Activated CD8-positive, alpha-beta memory T cell treated with anti-CD3 and anti-CD28 coated beads for 36 hours (primary cell): ENCODE measurements at regions not wholly inside any gene's neighbourhood (a gene's known extent, or its start where the extent isn't known, plus 50 kb on each side); places are given as distances from the start of the nearest gene placed in this dataset.

Experiments
- CTCF ChIA-PET: fragments of 350-600 bp; sonication (Branson Sonifier 250); formaldehyde crosslinking; loops from one replicate; lab custom pipeline; 2021; ENCODE audit warnings: antibody characterized with exemption; lab: Charles Lee
- POLR2A ChIA-PET: fragments of 350-600 bp; sonication (Branson Sonifier 250); formaldehyde crosslinking; loops from one replicate; lab custom pipeline; 2021; ENCODE audit warnings: antibody characterized with exemption; lab: Charles Lee

DNA sequence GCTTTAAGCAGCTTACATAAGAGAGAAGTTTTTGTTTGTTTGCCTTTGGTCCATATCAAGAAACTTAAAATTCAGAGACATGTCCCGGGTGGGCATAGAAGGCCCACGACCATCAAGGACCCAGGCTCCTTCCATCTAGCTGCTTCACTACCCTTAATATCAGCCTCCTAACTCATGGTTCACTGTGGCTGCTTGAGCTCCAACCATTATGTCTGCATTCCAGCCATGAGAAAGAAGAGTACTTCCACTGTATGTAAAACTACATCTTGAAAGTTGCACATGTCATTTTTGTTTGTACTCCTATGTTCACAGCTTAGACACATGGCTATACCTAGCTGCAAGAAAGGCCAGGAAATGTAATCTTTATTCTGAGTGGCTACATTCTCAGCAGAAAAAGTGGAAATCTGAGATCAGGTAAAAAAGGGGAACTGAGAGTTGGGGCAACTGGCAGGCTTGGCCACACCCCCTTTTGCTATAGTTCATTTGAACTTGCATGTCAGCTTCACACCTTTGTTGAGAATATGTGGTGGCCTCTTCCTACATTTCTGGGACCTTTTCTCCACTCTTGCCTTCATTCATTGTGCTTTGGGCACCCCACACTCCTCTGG, 81.3 kb upstream of the TP53I11 start:
- ChIA-PET POLR2A (no interaction called here), CTCF (no interaction called here)

DNA sequence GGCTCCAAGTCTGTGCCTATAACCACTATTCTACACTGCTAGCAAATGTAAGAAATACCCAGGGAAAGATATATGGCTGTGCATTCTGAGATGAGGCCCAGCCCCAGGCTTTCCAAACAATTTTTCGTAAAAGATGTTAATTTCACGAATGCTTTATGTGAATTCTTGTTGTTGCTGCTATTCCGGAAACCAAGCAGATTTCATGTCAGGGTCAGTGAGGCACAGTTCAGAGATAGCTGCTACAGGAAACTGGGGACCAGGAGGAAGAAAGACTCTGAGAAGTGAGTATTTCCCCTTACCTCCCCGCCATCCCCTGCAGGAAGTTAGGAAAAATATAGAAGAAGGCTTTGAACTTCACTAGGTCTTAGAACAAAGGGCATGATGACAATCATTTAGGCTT, 84.7 kb upstream of the TP53I11 start:
- ChIA-PET POLR2A (no interaction called here), CTCF (interaction anchor here (1.2 kb wide), 1 partner anchor 99 kb away, joined by 3 read pairs; no protein-coding TSS in a partner anchor)

- POLR2A ChIA-PET = no interaction called here
- CTCF ChIA-PET = interaction anchor here (1.2 kb wide), 1 partner anchor 99 kb away, joined by 3 read pairs; no protein-coding TSS in a partner anchor
Measured at GRCh38 chr11:45036010-45036409, 85.3 kb upstream of the TP53I11 start.

DNA sequence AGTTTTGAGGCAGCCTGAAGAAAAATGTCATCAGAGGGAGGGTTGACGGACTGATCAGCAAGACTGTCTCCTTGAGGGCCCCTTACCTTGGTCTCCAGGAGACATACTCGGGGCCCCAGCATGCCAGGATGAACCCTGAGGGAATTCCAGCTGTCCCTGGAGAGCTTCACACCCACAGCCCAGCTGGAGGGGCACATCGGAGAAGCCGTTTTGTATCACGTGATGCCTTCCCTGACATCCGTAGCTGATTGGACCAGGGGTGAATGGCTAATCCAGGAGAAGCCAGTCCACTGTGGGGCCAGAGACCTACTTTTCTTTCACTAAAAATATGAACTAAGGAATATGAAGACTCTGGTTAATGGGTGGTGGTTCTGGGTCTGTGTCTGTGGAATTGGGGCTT, 86.0 kb upstream of the TP53I11 start:
- ChIA-PET POLR2A (no interaction called here), CTCF (no interaction called here)

GRCh38 chr11:45037434-45038005, 86.8 kb upstream of the TP53I11 start:
- ChIA-PET POLR2A (no interaction called here), CTCF (no interaction called here)

GRCh38 chr11:45038923-45039322, 88.2 kb upstream of the TP53I11 start:
- ChIA-PET CTCF (no interaction called here), POLR2A (no interaction called here)

DNA sequence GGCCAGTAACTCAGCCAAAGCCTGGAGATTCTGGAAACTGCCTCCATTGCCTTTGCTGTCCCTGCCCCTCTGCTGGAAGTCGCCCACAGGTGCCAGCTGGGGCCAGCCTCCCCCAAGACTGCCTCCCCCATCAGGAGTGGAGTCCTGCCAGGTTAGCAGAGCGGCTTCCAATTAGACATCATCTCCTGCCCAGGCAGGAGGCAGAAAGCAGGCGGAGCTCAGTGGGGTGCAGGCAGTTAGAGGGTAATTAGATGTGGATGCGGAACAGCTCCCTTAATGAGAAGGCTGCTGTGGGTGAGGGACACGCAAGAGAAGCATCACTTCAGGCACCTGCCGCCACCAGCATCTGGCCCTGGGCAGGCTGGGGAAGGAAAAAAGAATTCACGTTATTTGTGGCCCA, 90.9 kb upstream of the TP53I11 start:
- ChIA-PET POLR2A (no interaction called here), CTCF (no interaction called here)

DNA sequence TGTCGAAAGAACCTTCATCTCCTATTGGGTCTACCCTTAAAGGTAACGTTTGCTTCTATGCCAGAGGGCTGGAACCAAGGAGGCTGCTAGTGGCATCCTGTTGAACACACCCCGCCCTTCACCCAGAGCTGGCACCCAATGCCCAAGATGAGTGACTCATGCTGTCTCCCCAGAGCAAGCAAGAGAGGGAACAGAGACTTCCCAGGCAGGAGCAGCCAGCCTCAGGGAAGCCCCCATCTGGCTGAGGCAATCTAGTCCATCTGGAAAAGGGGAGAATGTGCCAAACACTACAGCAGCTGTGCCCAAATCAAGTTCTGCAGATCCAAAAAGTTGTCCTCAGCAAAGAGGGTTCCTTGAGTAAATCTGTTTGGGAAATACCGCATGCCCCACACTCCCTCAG, 91.9 kb upstream of the TP53I11 start:
- ChIA-PET POLR2A (no interaction called here), CTCF (no interaction called here)

GRCh38 chr11:45043755-45044475, 93.2 kb upstream of the TP53I11 start:
- POLR2A ChIA-PET = no interaction called here
- CTCF ChIA-PET = no interaction called here

DNA sequence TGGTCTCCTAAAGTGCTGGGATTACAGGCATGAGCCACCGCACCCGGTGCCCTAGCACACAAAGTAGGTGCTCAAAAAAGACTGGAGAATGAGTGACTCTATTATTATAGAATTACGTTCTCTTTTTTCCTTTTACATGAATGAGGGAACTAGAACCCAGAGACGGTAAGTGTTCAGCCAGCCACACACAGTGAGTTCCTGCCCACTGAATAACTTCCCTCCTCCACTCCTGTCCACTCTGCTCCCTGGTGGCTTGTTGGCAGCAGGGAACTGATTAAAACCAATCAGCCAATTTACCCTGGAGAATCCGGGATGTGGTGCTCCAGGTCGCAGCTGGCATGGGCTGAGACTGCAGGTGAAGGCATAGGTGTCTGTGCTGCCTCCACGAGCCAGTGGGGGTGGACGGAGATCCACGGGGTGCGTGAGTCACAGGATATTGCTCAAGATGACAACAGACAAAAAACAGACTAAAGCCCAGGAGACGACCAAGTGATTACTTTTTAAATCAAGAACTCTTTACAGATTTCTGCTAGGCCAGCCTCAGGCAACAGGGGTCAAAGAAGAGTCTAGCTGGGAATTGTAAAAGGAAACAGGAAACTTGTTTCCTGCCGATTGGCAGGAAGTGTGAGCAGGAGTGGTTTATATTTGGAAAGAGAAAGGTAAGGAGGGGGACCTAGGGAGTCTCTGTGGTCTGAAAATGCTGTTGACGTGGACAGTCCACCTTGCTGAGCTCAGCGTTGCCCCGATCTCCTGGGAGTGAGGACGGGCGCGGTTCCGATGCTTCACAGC, 95.2 kb upstream of the TP53I11 start:
- CTCF ChIA-PET = no interaction called here
- POLR2A ChIA-PET = no interaction called here

DNA sequence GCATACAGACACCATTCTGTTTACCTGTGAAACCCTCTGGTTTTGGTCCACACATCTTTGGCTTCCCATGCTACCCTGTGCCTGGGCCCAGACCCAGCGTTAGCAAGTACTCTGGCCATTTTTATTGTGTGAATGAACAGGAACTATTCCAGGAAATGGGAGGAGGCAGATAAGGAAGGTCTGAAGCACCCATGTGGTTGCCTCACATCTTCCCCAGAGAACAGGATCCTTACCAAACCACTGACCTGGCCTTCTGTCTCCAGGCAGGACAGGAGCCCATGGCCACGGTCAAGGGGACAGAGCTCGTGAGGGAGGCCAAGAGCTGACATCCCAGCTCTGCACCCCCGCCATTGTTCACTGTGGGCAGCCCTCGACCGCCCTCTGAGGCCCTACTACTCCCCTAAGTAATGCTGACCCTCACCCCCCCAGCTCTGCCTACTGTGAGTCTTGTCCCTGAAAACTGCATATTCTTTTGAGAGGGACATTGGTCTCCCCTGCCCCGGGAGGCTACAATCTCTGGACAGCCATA, 97.7 kb upstream of the TP53I11 start:
- ChIA-PET CTCF (no interaction called here), POLR2A (no interaction called here)

DNA sequence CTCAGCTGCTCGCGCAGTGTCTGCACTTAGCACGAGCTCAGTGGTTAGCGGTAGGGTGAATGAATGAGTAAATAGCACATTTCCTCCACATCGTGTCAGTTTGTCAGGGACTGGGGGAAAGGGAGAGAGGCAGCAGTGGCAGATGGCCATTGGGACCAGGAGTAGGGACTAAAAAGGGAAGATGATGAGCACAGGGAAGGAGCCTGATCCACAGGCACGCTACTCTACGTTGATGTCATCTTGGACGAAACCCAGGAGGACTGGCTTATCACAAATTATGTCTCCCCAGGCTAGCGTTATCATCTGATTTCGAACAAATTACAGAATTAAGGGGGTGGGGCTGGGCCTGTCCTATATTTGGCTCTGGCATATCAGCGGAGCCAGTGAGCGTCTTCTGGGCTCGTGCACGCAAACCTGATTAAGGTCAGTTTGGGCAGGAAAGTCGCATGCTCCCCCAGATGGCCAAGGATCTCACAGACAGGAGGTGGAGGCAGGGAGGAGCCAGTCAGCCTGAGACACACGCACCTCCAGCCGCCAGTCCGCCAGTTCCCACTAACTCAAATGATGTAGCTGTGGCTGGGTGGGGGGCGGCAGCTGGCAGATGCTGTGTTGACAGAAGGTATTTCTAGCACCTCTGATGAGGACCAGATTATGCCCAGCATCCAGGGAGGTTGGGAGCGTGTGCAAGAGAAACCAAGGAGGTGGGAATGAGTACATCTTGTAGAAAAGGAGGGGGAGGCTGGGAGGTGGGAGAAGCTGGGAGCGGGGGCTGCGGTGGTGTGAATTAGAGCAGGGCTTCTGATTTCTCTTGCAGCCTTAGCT, 97.4 kb upstream of the PRDM11 start:
- ChIA-PET POLR2A (no interaction called here), CTCF (no interaction called here)

DNA sequence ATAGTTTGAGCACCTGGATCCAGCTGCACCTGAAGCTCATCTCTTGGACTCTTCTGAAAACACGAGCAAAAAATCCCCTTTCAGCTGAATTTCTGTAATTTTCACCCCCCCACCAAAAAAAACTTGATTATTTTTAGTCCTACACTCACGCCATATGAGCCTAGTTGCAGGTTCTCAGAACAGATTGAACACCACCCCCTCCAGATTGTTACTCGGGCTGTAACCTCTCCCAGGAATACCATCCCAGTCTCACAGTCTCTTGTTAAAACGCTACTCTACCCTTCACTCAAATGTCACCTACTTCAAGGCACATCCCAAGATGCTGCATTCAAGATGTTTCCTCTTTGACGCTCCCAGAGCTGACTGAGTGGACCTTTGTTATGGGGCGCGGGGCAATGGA, 96.3 kb upstream of the PRDM11 start:
- ChIA-PET CTCF (no interaction called here), POLR2A (no interaction called here)

- ChIA-PET POLR2A (no interaction called here), CTCF (no interaction called here)
Measured at GRCh38 chr11:45051621-45052020, 94.8 kb upstream of the PRDM11 start.

- ChIA-PET POLR2A (no interaction called here), CTCF (no interaction called here)
Measured at GRCh38 chr11:45052361-45052760, 94.1 kb upstream of the PRDM11 start.

- POLR2A ChIA-PET = no interaction called here
- CTCF ChIA-PET = no interaction called here
Measured at GRCh38 chr11:45053736-45054446, 92.5 kb upstream of the PRDM11 start.

- CTCF ChIA-PET = no interaction called here
- POLR2A ChIA-PET = no interaction called here
Measured at GRCh38 chr11:45054956-45055355, 91.5 kb upstream of the PRDM11 start.

- ChIA-PET CTCF (interaction anchor here (0.5 to 1.5 kb wide), 2 partner anchors 48 to 130 kb away, joined by 3 read pairs; no protein-coding TSS in a partner anchor), POLR2A (no interaction called here)
Measured at GRCh38 chr11:45056529-45056928, 89.9 kb upstream of the PRDM11 start.
